Hematopoietic multipotent progenitor cell treated with erythropoietin and hydrocortisone succinate and interleukin-3 and kit ligand, for 6 days (in vitro differentiated cells): ENCODE measurements at regions not wholly inside any gene's neighbourhood (a gene's known extent, or its start where the extent isn't known, plus 50 kb on each side); places are given as distances from the start of the nearest gene placed in this dataset.
"Not testable (repeated sequence)": the region's sequence is repeated elsewhere in the genome, so short reads cannot be mapped to it uniquely, and the experiment has no call there.

Source experiments
- DNase-seq: peaks from one replicate; pipeline ENCODE4 v3.0.0-alpha.2; 2015

DNA sequence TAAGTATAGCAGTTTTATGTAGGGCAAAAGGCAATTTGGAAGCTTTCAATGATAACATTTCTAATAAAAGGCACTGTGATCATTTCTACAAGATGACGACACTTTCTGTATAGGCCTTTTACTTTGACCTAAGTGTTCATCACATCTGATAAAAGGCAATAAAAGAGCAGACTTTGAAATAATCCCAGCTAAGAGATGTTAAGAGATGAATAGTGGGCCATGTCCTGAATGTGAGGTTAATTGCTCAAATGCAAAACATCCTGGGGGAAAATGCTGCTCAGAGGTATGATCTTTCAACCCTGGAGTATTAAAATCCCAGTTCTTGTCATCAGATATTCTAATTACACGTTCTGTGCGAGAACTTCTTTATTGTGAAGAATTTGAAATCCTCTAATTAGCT, 677.6 kb downstream of the SOCS6 start:
- DNase-seq: no peak

DNA sequence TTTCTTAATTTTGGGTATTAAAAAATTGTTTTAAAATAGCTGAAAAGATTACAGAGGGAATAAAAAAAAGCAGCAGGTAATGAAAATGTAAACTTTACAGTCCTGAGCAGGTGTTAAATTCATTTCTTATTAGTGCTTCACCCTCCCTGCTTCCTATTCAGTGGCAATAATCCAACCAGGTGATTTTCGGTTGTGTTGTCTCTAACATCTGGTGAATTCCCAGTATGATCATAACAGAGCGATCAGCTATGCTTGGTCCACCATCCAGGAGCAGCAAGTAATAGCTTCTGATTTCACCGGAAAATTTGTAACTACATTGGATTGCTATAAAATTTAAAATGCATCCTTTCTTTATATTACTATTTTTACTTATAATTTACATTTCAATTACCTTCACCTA, 673.1 kb downstream of the SOCS6 start:
- DNase-seq: no peak

DNA sequence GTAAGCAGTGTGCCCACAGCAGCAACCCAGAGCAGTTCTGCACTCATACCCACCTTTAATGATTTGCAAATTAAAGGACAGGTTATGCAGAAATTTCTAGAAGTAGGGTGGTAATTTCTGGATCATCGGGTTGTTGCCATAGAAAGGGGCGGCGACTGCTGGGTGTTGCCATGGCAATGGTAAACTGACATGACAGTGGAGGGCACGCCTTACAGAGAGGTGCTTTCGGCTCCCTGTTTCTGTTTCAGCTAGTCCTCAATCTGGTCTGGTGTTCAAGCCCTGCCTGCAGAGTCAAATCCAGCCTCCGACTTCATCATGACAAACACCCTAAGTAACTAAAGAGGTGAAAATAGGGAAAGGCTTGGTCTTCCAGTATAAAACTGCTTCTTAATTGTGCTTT, 667.7 kb downstream of the SOCS6 start:
- DNase-seq: no peak

DNA sequence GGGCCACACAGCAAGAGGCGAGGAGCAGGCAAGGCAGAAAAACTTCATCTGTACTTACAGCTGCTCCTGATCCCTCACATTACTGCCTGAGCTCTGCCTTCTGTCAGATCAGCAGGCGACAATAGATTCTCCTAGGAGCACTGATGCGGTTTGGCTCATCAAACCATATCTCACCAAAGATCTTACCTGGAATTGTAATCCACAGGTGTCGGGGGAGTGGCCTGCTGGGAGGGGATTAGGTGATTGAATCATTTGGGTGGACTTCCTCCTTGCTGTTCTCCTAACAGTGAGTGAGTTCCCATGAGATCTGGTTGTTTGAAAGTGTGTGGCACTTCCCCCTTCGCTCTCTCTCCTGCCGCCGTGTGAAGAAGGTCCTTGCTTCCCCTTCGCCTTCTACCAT, 647.3 kb downstream of the SOCS6 start:
- no peak for DNase-seq

DNA sequence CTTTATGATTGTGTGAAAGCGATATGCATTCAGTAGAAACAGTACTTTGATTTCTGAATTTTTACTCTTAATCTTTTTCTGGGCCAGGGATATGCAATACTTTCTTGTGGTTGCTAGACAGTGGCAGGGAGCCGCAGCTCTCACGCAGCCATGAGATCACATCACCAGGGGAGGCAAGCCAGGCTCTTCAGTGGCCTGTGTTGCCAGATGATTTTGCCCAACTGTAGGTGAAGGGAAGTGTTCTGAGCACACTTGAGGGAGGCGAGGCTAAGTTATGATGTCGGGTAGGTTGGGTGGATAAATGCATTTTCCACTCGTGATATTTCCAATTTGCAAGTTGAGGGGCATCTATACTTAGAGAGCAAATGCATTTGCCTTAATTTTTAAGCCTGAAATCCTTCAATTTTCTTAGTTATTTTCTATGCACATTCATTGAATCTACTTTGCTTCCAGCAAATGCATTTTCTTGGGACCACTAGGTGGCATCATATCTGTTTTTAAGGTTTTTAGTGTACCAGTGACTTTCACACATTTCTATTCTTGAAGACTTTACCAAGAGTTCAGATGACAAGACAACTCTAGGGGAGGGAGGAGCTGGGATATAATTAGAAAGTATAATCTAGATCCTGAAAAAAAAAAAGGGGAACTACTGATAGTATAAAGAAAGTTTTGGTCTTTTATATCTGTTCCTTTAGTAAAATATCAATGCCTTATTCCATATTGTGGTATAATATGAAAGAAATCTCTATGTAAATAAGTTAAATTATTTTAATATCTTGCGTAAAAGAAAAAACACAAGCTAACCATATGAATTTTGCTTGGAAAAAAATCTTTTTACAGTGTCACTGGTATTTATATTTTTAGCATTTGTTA, 643.3 kb downstream of the SOCS6 start:
- peak; percentile 69 for DNase-seq

DNA sequence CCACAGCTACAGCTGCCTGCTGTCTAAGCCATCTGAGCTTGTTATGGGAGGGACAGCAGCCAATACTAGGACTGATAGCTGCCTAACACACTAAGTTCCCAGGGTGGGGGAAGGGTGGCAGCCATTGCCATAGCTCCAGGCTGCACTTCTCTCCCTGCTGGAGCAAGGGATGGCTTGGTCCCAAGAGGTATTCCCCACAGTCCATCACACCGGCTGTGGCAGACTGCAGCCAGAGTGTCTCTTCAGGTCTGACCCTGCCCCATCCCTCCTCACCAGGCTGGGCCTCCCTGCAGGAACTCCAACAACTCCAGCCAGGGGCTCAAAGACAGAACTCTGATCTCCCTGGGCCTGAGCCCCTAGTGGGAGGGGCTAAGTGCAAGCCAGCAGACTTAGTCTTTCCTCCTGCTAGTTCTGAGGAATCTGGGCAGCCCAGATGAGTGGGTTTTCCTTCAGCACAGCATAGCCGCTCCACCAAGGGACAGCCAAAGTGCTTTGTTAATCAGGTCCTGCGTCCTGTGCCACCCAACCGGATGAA, 632.1 kb downstream of the SOCS6 start:
- DNase-seq: no peak

DNA sequence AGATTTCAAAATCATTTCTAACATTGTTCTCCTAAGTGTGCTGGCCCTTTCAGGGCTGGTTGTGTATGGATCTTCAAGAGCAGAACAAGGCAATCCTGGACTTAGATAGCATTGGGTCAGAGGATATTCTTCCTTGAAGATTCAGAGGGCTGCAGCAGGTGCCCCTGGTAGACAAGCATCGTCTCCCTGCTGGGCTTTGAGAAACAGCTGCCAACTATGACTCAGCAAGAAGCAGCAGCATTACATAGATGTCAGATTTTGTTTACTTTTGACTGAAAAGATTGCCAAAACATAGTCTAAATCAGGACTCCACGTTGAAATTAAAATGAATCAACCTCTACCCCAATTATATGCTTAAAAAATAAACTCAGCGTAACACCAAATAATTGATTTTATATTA, 618.8 kb downstream of the SOCS6 start:
- DNase-seq: no peak

DNA sequence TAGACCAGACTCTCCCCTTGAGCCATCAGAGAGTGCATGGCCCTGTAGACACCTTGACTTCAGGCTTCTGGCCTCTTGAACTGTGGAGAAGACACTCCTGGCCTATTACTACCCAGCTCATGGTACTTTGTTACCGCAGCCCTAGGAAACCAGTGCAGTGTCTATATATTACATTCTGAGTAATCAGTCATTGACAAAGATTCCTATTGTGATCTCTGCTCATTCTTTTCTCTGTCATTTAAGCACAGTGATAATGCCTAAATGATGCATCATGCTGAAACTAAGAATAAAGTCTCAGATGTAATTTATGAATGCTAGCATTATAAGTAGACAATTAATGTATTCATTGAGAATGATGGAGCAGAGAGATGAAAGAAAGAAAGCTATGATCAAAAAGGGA, 603.5 kb downstream of the SOCS6 start:
- DNase-seq: no peak

DNA sequence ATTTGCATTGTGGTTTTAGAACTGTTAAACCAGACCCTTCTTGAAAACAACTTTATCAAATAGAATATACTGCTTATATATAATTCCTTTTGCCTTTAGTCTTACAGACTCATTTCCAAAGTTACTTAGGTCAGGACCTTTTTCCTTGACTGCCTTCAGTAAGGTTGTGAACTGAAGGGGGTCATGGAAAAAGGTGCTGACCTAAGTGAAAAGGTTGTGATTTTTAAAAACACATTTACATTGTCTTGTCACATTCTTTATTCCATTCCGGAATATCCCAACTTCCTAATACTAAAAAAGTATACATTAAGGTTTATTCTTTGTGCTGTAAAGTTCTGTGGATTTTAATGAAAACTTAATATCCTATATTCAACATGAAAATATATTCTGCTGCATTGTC, 581.4 kb downstream of the SOCS6 start:
- DNase-seq: no peak

DNA sequence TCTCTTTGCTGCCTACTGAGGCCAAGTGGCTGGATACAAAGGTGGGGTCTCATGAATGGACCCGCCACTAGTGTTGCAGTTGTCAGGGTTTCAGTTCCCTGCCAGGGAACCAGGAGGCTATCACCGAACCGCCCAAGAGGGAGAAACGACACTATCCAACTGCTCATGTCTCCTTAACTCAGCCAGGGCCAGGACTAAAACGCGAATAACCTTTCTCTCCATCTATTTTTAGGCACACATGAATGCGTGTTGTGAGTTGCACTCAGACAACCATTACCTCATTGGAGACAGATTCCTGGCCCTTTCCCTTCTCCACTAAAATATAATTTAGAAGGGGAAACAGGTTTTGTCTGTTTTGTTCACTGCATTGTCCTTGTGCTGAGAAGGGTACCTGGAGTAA, 559.5 kb downstream of the SOCS6 start:
- no peak for DNase-seq

DNA sequence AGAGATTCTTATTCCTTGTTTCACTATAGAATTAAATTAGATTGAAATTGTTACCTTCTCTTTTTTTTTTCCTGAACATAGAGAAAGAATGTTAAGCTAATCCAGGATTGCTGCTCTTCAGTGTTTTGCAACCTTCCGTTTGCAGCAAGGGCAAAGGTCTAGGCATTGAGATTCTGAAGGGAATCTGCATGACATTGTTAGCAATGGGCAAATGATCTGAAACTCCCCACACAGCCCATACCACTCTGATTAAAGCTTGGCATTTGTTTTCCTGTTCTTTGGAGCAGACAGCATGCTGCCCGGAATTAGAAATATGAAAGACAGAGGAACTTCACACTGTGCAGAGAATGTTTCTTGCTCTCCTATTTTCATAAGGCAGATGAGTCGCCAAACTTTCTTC, 551.8 kb downstream of the SOCS6 start:
- no peak for DNase-seq

DNA sequence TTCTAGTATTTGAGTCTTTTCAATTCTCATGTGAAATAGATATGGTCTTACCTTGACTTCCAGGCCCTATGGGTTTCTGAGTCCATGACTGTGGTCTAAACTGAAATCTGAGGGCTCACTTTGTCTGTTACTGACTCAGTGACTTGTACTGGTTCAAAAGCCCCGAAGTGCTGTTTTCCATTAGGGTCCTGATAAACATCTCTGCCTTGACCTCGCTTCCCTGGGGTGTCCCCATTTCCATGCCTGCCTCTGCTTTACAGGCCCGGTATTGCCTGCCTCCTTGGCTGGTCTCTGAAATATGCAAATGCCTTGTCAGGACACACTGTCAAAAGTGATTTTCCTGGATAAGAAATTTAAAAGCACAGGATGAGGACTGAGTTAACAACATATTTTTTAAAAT, 538.8 kb downstream of the SOCS6 start:
- no peak for DNase-seq

DNA sequence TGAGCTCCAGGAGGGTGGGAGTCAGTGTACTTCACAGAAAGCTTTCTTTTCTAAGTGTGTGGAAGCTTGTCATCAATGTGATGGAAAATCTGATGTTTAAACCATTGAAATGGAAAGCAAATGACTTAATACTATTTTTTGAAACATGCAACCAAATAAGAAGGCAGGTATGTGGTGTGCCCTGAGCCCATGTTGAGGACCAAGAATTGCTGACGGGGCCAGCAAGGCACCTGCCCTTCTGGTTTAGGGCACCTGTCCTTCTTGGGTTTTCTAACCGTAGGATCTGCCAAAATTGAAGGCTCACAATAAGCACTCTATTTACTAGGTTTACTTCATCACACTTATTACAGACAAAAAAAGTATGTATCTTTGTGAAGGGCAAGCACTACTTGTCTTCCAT, 537.7 kb downstream of the SOCS6 start:
- DNase-seq: no peak

DNA sequence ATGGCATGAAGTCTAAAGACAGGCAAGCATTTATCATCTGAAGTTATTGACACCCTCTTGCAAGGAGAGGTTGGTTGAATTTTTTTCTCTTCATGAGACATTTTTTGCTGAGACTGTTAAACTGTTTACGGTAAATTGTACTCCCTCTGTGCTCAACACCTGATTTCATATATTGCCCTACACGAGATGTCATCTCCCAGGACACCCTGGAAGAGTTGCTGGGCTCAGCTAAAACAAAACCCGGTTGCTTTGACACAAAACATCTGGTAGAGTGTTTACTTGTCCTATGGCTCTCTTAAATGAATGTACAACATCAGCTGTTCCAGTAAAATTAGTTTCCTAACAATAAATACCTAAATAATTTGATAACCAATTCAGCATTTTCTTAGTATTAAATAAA, 533.8 kb downstream of the SOCS6 start:
- no peak for DNase-seq

DNA sequence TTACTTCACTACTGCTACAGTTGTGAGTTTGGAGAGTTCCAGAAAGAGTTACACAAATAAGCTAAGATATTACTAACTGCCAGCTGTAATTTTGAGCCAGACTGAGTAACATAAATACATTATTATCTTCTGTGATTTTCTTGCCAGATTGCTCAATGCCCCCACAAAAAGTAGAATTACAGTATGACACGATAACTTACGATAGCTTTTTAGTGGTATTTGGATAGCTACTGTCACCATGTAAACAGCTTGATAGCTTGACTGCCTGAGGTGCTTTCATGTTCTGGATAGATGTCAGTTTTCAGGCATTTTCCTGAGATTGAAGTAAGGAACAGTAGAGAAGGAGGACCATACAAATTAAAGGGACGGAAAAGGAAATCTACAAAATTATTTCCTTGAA, 533.3 kb downstream of the SOCS6 start:
- DNase-seq: no peak

DNA sequence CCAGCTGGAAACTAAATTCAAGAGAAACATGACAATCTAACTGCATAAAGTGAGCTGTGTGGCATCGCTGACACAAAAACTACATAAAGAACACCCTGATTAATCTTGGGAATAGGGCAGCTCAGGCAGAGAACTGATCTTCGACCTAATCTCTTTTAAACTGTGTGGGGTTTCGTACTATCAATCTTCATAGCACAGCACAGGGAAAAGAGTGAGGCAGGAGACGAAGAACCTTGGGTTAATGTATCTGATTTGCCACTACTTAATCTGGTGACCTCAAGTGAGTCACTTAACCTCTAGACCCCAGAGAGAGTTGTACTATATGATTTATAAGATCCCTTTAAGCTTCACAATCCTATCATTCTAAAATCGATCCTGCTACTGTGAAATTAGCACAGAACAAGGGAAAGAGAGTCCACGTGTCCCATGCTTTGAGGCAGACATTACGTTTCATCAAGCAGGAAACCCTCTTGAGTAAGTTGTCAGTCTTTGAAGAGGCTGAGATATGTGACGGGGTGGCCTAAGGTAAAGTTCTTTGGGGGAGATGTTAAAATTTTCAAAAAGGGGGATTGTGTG, 519.7 kb downstream of the SOCS6 start:
- no peak for DNase-seq

DNA sequence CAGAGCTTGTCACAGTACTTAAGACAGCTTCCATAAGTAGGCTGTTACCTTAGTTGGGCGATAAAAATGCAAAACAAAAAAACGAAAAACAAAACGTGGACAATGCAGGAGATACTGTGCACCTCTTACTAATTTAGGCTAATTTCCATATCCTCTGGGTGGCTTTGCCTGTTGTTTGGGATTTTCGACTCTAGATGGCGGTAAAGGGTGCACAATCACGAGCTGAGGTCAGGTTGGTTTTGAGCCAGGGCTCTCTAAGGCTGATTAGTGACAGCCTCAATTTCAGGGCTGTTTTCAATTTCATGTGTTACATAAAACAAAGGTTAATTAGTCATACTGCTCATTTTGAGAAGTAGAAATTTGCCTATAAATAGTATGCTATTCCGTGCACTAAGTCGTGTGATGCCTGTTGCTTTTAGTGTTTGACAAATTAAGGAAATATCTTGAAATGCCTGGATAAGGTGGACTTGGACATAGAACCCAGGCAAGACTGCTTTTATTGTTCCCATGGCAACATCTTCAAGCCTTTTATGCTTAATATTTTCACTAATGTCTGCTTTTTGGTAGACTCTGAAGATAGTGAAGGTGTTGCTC, 493.1 kb downstream of the SOCS6 start:
- DNase-seq: peak; percentile 86

DNA sequence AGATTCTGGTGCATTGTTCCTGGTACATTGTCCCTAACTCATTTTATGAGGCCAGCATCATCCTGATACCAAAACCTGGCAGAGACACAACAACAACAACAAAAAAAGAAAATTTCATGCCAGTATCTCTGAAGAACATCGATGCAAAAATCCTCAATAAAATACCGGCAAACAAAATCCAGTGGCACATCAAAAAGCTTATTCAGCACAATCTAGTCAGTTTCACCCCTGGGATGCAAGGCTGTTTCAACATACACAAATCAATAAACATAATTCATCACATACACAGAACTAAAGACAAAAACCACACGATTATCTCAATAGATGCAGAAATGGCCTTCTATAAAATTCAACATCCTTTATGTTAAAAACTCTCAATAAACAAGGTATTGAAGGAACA, 477.4 kb downstream of the SOCS6 start:
- not testable (repeated sequence) for DNase-seq

DNA sequence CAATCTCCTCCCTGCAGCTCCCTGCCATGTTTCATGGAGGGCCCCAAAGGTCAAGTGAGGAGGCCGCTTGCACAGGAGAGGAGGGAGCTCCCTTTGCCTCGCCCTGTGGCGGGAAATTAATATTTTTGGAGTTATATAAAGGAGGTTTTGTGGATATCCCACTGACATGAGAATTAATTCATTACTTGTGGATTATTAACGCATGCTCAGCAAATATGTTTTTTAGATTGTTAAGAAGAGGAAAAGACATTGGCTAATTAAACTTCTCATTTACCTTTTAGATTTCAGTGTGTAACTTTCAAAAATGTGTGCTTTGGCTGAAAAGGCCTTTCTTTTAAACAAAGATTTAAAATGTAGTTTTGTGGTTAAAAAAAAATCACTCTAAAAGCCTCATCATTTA, 474.0 kb downstream of the SOCS6 start:
- no peak for DNase-seq

DNA sequence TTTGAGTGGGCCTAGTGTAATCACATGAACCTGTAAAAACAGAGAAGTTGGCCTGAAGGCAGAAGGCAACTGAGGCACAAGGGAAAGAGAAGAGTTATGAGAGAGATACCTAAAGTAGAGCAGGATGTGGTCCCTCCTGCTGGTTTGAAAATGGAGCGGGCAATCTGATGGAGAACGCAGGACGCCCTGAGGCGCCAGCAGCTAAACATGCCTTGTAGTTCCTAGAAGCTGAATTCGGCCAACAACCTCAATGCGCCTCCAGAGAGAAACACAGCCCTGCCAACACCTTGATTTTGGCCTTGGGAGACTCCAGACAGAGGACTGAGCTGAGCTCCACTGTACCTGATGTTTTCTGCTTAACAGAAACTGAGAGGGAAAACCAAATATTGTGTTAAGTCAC, 469.9 kb downstream of the SOCS6 start:
- no peak for DNase-seq

DNA sequence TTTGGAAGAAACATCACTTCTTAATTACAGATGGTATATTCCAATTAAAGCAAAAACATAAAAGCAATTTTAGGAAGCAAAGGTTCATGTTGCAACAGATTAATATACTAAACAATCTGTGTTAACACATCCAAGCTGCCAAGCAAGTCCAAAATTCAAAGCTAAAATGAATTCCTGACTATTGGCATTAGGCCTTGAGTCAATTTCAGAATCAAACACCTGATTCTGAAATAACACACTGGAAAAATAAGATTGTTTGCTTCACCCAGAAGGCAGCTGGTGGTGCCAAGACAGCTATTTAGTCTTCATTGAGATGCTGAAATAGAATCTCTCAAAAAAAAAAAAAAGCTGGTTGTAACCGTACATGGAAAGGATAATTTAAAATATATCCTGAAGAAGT, 465.6 kb downstream of the SOCS6 start:
- no peak for DNase-seq

DNA sequence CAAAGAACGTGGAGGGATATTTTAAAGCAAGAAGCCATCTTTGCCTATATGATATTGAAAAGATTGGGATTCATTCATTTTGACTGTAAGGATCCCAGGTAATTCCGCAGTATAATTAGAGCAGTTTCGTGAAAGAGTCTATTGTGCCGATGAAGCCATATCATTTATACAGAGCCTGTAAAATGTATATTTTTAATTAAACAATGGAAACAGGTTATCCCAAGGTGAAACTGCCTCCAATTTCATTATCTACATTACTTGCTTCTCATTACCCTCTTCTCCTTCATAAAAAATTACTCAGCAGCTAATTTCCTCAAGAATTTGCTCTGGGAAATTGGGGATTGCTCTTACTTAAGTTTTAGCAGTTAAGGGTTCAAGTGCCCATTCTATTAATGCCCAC, 444.1 kb downstream of the SOCS6 start:
- no peak for DNase-seq

DNA sequence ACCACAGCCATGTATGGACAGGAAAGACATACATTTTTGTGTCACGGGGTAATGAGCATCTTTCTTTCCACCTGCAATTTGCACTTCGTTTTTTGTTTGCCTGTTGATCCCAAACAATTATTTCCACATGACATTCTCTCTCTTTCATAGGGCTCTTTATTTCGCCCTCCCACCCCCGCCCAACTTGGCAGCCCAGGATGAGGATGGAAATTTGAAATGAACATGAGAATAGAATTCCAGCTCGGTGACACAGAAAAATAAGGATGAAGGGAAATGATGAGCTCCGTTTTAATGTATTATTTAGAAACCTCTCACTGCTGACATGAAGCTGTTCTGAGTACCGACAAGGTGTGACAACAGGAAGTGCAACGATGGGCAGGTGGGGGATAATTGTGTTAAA, 443.3 kb downstream of the SOCS6 start:
- DNase-seq: no peak

DNA sequence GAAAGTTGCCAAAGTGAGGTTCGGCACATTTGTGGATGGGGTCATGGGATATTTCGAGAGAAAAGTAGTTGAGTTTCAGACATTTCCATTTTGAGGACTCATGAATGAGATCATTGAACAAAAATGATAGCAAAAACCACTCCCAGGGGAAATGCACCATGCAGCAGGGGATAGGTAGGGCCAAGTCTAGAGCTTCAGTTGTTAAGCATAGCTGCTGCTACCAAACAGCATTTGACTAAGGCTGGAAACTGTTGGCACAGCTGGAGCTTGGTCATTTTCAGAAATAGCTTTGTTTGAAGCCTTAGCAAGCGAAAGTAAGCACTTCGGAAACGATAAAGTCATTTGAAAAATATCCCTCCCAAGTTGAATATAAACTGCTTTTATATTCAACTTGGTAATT, 431.8 kb downstream of the SOCS6 start:
- no peak for DNase-seq
